Mesenchymal stem cell (in vitro differentiated cells and primary cell): ENCODE measurements at regions not wholly inside any gene's neighbourhood (a gene's known extent, or its start where the extent isn't known, plus 50 kb on each side); places are given as distances from the start of the nearest gene placed in this dataset.
"Not testable (repeated sequence)": the region's sequence is repeated elsewhere in the genome, so short reads cannot be mapped to it uniquely, and the experiment has no call there.

Experiments used
- DNase-seq: peaks from one replicate; pipeline ENCODE4 v3.0.0-alpha.2; 2013
- H2AFZ ChIP-seq: one replicate; pipeline ENCODE4 v1.6.1; 2013; ENCODE audit warnings: low read depth, mild to moderate bottlenecking, control low read depth, inconsistent platforms, low read length, moderate library complexity
- H2AK5ac ChIP-seq: 2 replicates; pipeline ENCODE4 v1.6.1; 2013; ENCODE audit warnings: low read length, moderate library complexity, mild to moderate bottlenecking, inconsistent platforms; ENCODE audit not compliant: severe bottlenecking
- H2BK120ac ChIP-seq: one replicate; pipeline ENCODE4 v1.6.1; 2013; ENCODE audit warnings: low read depth, mild to moderate bottlenecking, inconsistent platforms, low read length, moderate library complexity
- H2BK12ac ChIP-seq, 2 experiments: one replicate each; pipeline ENCODE4 v1.6.1; 2013; ENCODE audit warnings: inconsistent platforms in 2 of 2, low read length in 2 of 2, mild to moderate bottlenecking in 2 of 2, moderate library complexity in 2 of 2, control low read depth in 1 of 2
- H2BK15ac ChIP-seq: one replicate; pipeline ENCODE4 v1.6.1; 2013; ENCODE audit warnings: mild to moderate bottlenecking, low read depth, inconsistent platforms; ENCODE audit not compliant: poor library complexity, severe bottlenecking
- H2BK5ac ChIP-seq: 2 replicates; pipeline ENCODE4 v1.6.1; 2013; ENCODE audit warnings: low read depth, mild to moderate bottlenecking, low read length, control low read depth, inconsistent platforms; ENCODE audit not compliant: poor library complexity, severe bottlenecking
- H3K14ac ChIP-seq, 2 experiments: one replicate each; pipeline ENCODE4 v1.6.1; 2013; ENCODE audit warnings: inconsistent platforms in 2 of 2, low read length in 2 of 2, control low read depth in 1 of 2, mild to moderate bottlenecking in 1 of 2, moderate library complexity in 1 of 2
- H3K18ac ChIP-seq, 2 experiments: one replicate each; pipeline ENCODE4 v1.6.1; 2013; ENCODE audit warnings: inconsistent platforms in 2 of 2, low read length in 2 of 2, control low read depth in 1 of 2, low read depth in 1 of 2, mild to moderate bottlenecking in 1 of 2
- H3K23ac ChIP-seq, 2 experiments: one replicate each; pipeline ENCODE4 v1.6.1; 2013; ENCODE audit warnings: inconsistent platforms in 2 of 2, low read length in 2 of 2, mild to moderate bottlenecking in 2 of 2, moderate library complexity in 2 of 2, control low read depth in 1 of 2
- H3K27ac ChIP-seq: 2 replicates; pipeline ENCODE4 v1.5.1; 2013; ENCODE audit warnings: mild to moderate bottlenecking, moderate library complexity, low read length, control low read depth, inconsistent platforms; ENCODE audit not compliant: poor library complexity, severe bottlenecking
- H3K27me3 ChIP-seq, 2 experiments: 2 replicates each; pipeline versions ENCODE4 v1.6.1 to v1.7.0; 2013; ENCODE audit warnings: low read length in 2 of 2, mild to moderate bottlenecking in 2 of 2, moderate library complexity in 2 of 2, control low read depth in 1 of 2, inconsistent platforms in 1 of 2; ENCODE audit not compliant: control insufficient read depth in 1 of 2, insufficient read depth in 1 of 2
- H3K36me3 ChIP-seq, 2 experiments: 2 replicates each; pipeline versions ENCODE4 v1.6.1 to v1.7.0; 2013; ENCODE audit warnings: low read length in 2 of 2, control low read depth in 1 of 2, inconsistent platforms in 1 of 2, low read depth in 1 of 2, mild to moderate bottlenecking in 1 of 2; ENCODE audit not compliant: insufficient read depth in 2 of 2, control insufficient read depth in 1 of 2
- H3K4ac ChIP-seq, 2 experiments: one replicate each; pipeline ENCODE4 v1.6.1; 2013; ENCODE audit warnings: inconsistent platforms in 2 of 2, low read length in 2 of 2, mild to moderate bottlenecking in 2 of 2, moderate library complexity in 2 of 2, control low read depth in 1 of 2, low read depth in 1 of 2
- H3K4me1 ChIP-seq: 2 replicates; pipeline ENCODE4 v1.6.1; 2013; ENCODE audit warnings: low read depth, low read length, control low read depth; ENCODE audit not compliant: control insufficient read depth, insufficient read depth
- H3K4me2 ChIP-seq: 2 replicates; pipeline ENCODE4 v1.6.1; 2013; ENCODE audit warnings: low read length, mild to moderate bottlenecking, inconsistent platforms; ENCODE audit not compliant: poor library complexity, severe bottlenecking
- H3K4me3 ChIP-seq, 2 experiments: 2 replicates each; pipeline versions ENCODE4 v1.5.1 to v1.7.0; 2013; ENCODE audit warnings: low read length in 2 of 2, mild to moderate bottlenecking in 2 of 2, control low read depth in 1 of 2, low read depth in 1 of 2; ENCODE audit not compliant: insufficient read depth in 1 of 2
- H3K79me1 ChIP-seq: replicated peaks from 2 replicates; pipeline ENCODE4 v1.6.1; 2013; ENCODE audit warnings: mild to moderate bottlenecking, control low read depth, low read length, inconsistent platforms; ENCODE audit not compliant: poor library complexity, severe bottlenecking
- H3K9ac ChIP-seq: 2 replicates; pipeline ENCODE4 v1.7.0; 2013; ENCODE audit warnings: mild to moderate bottlenecking, low read length, moderate library complexity
- H3K9me3 ChIP-seq: 2 replicates; pipeline ENCODE4 v1.7.0; 2013; ENCODE audit warnings: mild to moderate bottlenecking, low read length; ENCODE audit not compliant: control insufficient read depth
- H4K8ac ChIP-seq: one replicate; pipeline ENCODE4 v1.6.1; 2013; ENCODE audit warnings: inconsistent platforms, mild to moderate bottlenecking, low read length, moderate library complexity
- H4K91ac ChIP-seq: one replicate; pipeline ENCODE4 v1.6.1; 2013; ENCODE audit warnings: mild to moderate bottlenecking, low read length, inconsistent platforms
- WGBS: methylation state at CpG from one replicate; pipeline ENCODE4 v1.1.7; 2013; ENCODE audit warnings: mixed read lengths; 5-methylcytosine and 5-hydroxymethylcytosine counted together

DNA sequence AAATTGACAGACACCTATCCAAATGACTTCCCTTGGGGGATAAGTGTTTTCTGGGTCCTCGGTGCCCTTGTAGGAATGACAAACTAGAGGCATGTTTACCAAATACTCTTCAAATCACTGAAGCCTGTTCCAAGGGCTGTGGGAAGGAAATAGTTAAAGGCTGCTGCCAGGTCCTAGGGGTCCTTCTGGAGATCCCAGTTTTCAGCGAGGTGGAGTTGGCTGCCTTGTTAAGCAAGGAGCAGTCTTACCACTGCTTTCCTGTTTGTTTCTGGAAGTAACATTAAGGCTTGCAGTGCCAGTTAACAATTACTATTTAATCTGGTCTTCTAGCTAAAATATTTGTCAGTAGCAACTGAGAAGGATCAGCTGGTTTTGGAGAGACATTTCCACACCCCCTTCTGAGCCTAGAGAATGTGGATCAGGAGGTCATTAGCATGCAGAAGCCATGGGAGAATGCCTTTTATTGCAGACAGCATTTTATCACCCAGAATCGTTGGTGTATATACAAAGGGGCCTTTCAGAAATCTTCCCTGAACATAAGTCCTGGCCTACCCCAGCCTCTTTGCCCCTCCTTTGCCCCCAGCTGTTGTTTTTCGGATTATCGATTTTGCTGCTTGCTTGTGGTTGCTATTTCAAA lies 238.8 kb downstream of the DMAC1 start:
- Histone ChIP-seq H3K9ac (no peak overlapping the region), H2AFZ (no peak overlapping the region), H3K4me3 (no peak overlapping the region), H2BK12ac (no peak overlapping the region), H3K23ac (no peak overlapping the region), H3K14ac (no peak overlapping the region), H3K36me3 (no peaks in the 10 kb centered on the region), H3K4me2 (no peak overlapping the region), H3K18ac (no peak overlapping the region), H3K79me1 (no peaks in the 10 kb centered on the region), H2AK5ac (no peak overlapping the region), H3K9me3 (no peaks in the 10 kb centered on the region), H3K27me3 (no peaks in the 10 kb centered on the region), H3K4ac (no peak overlapping the region), H2BK15ac (no peak overlapping the region), H3K27ac (no peak overlapping the region), H4K91ac (no peak overlapping the region), H3K4me1 (no peaks in the 10 kb centered on the region), H2BK5ac (no peak overlapping the region), H2BK120ac (no peak overlapping the region), H4K8ac (no peak overlapping the region)
- WGBS, result 42% methylated on average over 4 of the region's 5 CpGs
- DNase-seq, result no peak

DNA sequence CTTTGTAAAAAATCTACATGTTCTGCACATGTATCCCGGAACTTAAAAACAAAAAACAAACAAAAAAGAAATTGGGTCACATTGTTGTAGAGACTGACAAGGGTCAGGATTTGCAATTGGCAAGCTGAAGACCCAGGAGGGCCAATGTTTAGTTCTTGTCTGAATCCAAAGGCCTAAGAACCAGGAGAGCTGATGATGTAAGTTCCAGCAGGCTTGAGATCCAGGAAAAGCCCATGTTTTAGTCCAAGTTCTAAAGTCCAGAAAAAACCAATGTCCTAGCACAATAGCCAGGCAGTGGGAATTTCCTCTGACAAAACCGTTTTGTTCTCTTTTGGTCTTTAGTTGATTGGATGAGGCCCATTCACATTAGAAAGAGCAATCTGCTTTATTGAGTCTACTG lies 244.9 kb downstream of the DMAC1 start:
- Histone ChIP-seq H3K23ac (no peak overlapping the region), H3K27ac (no peak overlapping the region), H3K4me1 (no peaks in the 10 kb centered on the region), H3K14ac (no peak overlapping the region), H3K18ac (no peak overlapping the region), H3K36me3 (no peaks in the 10 kb centered on the region), H2AK5ac (no peak overlapping the region), H4K91ac (no peak overlapping the region), H3K4me3 (no peak overlapping the region), H2BK5ac (no peak overlapping the region), H2BK12ac (no peak overlapping the region), H2BK15ac (no peak overlapping the region), H3K79me1 (no peaks in the 10 kb centered on the region), H4K8ac (no peak overlapping the region), H3K9me3 (no peaks in the 10 kb centered on the region), H3K4ac (no peak overlapping the region), H2BK120ac (no peak overlapping the region), H3K4me2 (no peak overlapping the region), H3K27me3 (no peaks in the 10 kb centered on the region), H2AFZ (no peak overlapping the region), H3K9ac (no peak overlapping the region)
- 56% methylated on average over 1 of the region's 2 CpGs for WGBS
- DNase-seq, result no peak

DNA sequence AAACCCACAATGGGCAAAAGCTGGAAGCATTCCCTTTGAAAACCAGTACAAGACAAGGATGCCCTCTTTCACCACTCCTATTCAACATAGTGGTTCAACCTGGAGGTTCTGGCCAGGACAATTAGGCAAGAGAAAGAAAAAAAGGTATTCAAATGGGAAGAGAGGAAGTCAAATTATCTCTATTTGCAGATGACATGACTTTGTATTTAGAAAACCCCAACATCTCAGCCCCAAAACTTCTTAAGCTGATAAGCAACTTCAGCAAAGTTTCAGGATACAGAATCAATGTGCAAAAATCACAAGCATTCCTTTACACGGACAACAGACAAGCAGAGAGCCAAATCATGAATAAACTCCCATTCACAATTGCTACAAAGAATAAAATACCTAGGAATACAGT lies 246.9 kb downstream of the DMAC1 start:
- H3K27ac ChIP-seq, H2BK12ac ChIP-seq, H3K9ac ChIP-seq, H2AFZ ChIP-seq, DNase-seq, H4K8ac ChIP-seq, H3K27me3 ChIP-seq, H2BK5ac ChIP-seq, H3K36me3 ChIP-seq, H3K79me1 ChIP-seq, H3K14ac ChIP-seq, H4K91ac ChIP-seq, H2AK5ac ChIP-seq, H3K18ac ChIP-seq, H3K23ac ChIP-seq, H3K4me3 ChIP-seq, H3K4me2 ChIP-seq, H3K9me3 ChIP-seq, H2BK120ac ChIP-seq, H3K4me1 ChIP-seq, H2BK15ac ChIP-seq, H3K4ac ChIP-seq: not testable (repeated sequence)
- 75% methylated on average over 1 of the region's 1 CpG for WGBS

DNA sequence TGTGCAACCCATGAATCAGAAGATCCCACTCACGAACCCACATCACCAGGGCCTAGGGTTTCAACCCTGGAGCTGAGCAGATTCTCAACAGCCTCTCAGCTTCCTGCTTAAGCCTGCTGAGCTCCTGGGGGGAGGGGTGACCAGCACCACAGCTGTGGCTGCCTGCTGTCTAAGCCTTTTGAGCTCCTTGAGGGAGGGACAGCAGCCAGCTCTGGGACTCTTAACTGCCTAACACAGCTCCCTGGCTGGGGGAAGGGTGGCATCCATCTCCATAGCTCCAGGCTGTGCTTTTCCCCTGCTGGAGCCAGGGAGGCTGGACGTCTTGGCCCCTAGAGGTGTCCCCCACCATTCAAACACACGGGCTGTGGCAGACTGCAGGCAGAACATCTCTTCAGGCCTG lies 250.3 kb downstream of the DMAC1 start:
- no peaks in the 10 kb centered on the region for H3K4me1 ChIP-seq
- peak; percentile 53 for DNase-seq
- no peak overlapping the region for H3K23ac ChIP-seq
- H4K8ac ChIP-seq, result no peak overlapping the region
- H3K14ac ChIP-seq, result peak overlapping the region in 1 of 2 experiments; percentile 41
- peak overlapping the region; percentile 41 for H4K91ac ChIP-seq
- H3K27me3 ChIP-seq, result no peaks in the 10 kb centered on the region
- H2AFZ ChIP-seq, result no peak overlapping the region
- H3K4ac ChIP-seq, result no peak overlapping the region
- no peak overlapping the region for H3K4me2 ChIP-seq
- H2AK5ac ChIP-seq, result no peak overlapping the region
- 14% methylated on average over 3 of the region's 3 CpGs for WGBS
- no peak overlapping the region for H2BK120ac ChIP-seq
- no peak overlapping the region for H2BK5ac ChIP-seq
- H3K18ac ChIP-seq, result peak overlapping the region in 1 of 2 experiments; percentile 56
- H3K9me3 ChIP-seq, result no peaks in the 10 kb centered on the region
- no peaks in the 10 kb centered on the region for H3K79me1 ChIP-seq
- H3K9ac ChIP-seq, result no peak overlapping the region
- no peak overlapping the region for H3K27ac ChIP-seq
- H3K4me3 ChIP-seq, result no peak overlapping the region
- no peaks in the 10 kb centered on the region for H3K36me3 ChIP-seq
- H2BK15ac ChIP-seq, result no peak overlapping the region
- H2BK12ac ChIP-seq, result peak overlapping the region in 1 of 2 experiments; percentile 6
